Calu3 (cell line): ENCODE measurements at regions not wholly inside any gene's neighbourhood (a gene's known extent, or its start where the extent isn't known, plus 50 kb on each side); places are given as distances from the start of the nearest gene placed in this dataset.

ENCODE experiments used
- BruUV-seq: library from RNA; stranded (reverse); fragments of 400-500 nt; replicated peaks from 2 replicates; lab custom pipeline; 2021; lab: Mats Ljungman, UMichigan
- CTCF ChIA-PET: fragments of 300-600 bp; sonication (Branson Sonifier 250); formaldehyde crosslinking; loops from one replicate; lab custom pipeline; 2022; ENCODE audit warnings: antibody characterized with exemption; lab: Charles Lee
- DNase-seq: peaks from one replicate; pipeline ENCODE4 v3.0.0; 2022
- H3K27ac Mint-ChIP-seq: one replicate; pipeline ENCODE4 v1.8.0; 2022; ENCODE audit warnings: mixed read lengths; ENCODE audit not compliant: unreplicated experiment
- H3K27me3 Mint-ChIP-seq: one replicate; pipeline ENCODE4 v1.8.0; 2022; ENCODE audit warnings: mixed read lengths; ENCODE audit not compliant: unreplicated experiment
- H3K36me3 Mint-ChIP-seq: one replicate; pipeline ENCODE4 v1.8.0; 2022; ENCODE audit warnings: mild to moderate bottlenecking, moderate library complexity, mixed read lengths; ENCODE audit not compliant: insufficient read depth, unreplicated experiment
- H3K4me1 Mint-ChIP-seq: one replicate; pipeline ENCODE4 v1.8.0; 2022; ENCODE audit warnings: mild to moderate bottlenecking, low read depth, mixed read lengths; ENCODE audit not compliant: unreplicated experiment
- H3K4me3 Mint-ChIP-seq: one replicate; pipeline ENCODE4 v1.8.0; 2022; ENCODE audit warnings: mild to moderate bottlenecking, low read depth, moderate library complexity, mixed read lengths; ENCODE audit not compliant: unreplicated experiment
- H3K9me3 Mint-ChIP-seq: one replicate; pipeline ENCODE4 v1.8.0; 2022; ENCODE audit warnings: low read depth, mixed read lengths; ENCODE audit not compliant: unreplicated experiment
- CTCF ChIP-seq: fragments of 200-600 bp; IDR thresholded peaks from one replicate; pipeline ENCODE4 v1.8.0; 2022; ENCODE audit warnings: antibody characterized with exemption; ENCODE audit not compliant: unreplicated experiment
- intact Hi-C: fragments of 100-400 bp; cut with micrococcal nuclease; formaldehyde crosslinking; loops from one replicate; pipeline ENCODE4 v1.10.0; 2022; ENCODE audit not compliant: unreplicated experiment

GRCh38 chr2:5454051-5454390 is 238.2 kb upstream of the SOX11 start:
- H3K36me3 Mint-ChIP-seq, result no peaks in the 10 kb centered on the region
- H3K27ac Mint-ChIP-seq, result no peak overlapping the region
- DNase-seq, result no peak
- no peaks in the 10 kb centered on the region for H3K4me1 Mint-ChIP-seq
- no peaks in the 10 kb centered on the region for H3K27me3 Mint-ChIP-seq
- intact Hi-C loops, result no loop called here
- TF ChIP-seq CTCF, result no peak
- BruUV-seq, result no TSS peak
- peaks cover 4% of the 10 kb centered on the region for H3K9me3 Mint-ChIP-seq
- no peak overlapping the region for H3K4me3 Mint-ChIP-seq
- CTCF ChIA-PET, result no interaction called here

- Mint-ChIP-seq H3K27ac (no peak overlapping the region), H3K36me3 (no peaks in the 10 kb centered on the region), H3K4me1 (no peaks in the 10 kb centered on the region), H3K27me3 (no peaks in the 10 kb centered on the region), H3K9me3 (peaks cover 12% of the 10 kb centered on the region), H3K4me3 (no peak overlapping the region)
- no TSS peak for BruUV-seq
- no peak for TF ChIP-seq CTCF
- no peak for DNase-seq
- intact Hi-C loops, result no loop called here
- CTCF ChIA-PET, result no interaction called here
Measured at GRCh38 chr2:5459041-5459440, 233.1 kb upstream of the SOX11 start.

GRCh38 chr2:5464657-5465056 is 227.5 kb upstream of the SOX11 start:
- Mint-ChIP-seq H3K4me1 (no peaks in the 10 kb centered on the region), H3K27ac (no peak overlapping the region), H3K4me3 (no peak overlapping the region), H3K36me3 (no peaks in the 10 kb centered on the region), H3K27me3 (no peaks in the 10 kb centered on the region), H3K9me3 (peaks cover 14% of the 10 kb centered on the region)
- CTCF ChIA-PET, result no interaction called here
- intact Hi-C loops, result no loop called here
- no peak for TF ChIP-seq CTCF
- no TSS peak for BruUV-seq
- no peak for DNase-seq

- CTCF ChIA-PET, result no interaction called here
- Mint-ChIP-seq H3K27me3 (no peaks in the 10 kb centered on the region), H3K4me3 (no peak overlapping the region), H3K9me3 (peaks cover 14% of the 10 kb centered on the region), H3K27ac (no peak overlapping the region), H3K36me3 (no peaks in the 10 kb centered on the region), H3K4me1 (no peaks in the 10 kb centered on the region)
- no peak for TF ChIP-seq CTCF
- intact Hi-C loops, result no loop called here
- no TSS peak for BruUV-seq
- no peak for DNase-seq
Measured at GRCh38 chr2:5465859-5466258, 226.3 kb upstream of the SOX11 start.
